22Rv1 (cell line): ENCODE measurements at regions not wholly inside any gene's neighbourhood (a gene's known extent, or its start where the extent isn't known, plus 50 kb on each side); places are given as distances from the start of the nearest gene placed in this dataset.

ENCODE experiments used
- H3K27ac ChIP-seq: fragments of 450-650 bp; 2 replicates; pipeline ENCODE4 v1.5.1; 2017
- CTCF ChIP-seq: fragments of 450-650 bp; IDR thresholded peaks from 2 replicates; pipeline ENCODE4 v1.5.1; 2017; ENCODE audit warnings: mild to moderate bottlenecking
- ZFX ChIP-seq: fragments of 450-650 bp; IDR thresholded peaks from 2 replicates; pipeline ENCODE4 v1.6.1; 2017; ENCODE audit warnings: antibody characterized with exemption, borderline replicate concordance

GRCh38 chr13:108005231-108005630 lies 210.1 kb downstream of the LIG4 start:
- TF ChIP-seq CTCF (no peak), ZFX (no peak)

GRCh38 chr13:108003626-108004025 lies 211.7 kb downstream of the LIG4 start:
- TF ChIP-seq ZFX, result no peak
- no peak for TF ChIP-seq CTCF
- H3K27ac ChIP-seq, result no peak overlapping the region

More at GRCh38 chr13:108005231-108005630, 210.1 kb downstream of the LIG4 start:
- H3K27ac ChIP-seq, result no peak overlapping the region

- TF ChIP-seq ZFX (no peak), CTCF (no peak)
- H3K27ac ChIP-seq, result no peak overlapping the region
Measured at GRCh38 chr13:108000998-108001397, 214.3 kb downstream of the LIG4 start.

- TF ChIP-seq ZFX (no peak), CTCF (no peak)
- H3K27ac ChIP-seq, result no peak overlapping the region
Measured at GRCh38 chr13:107999751-108000150, 215.6 kb downstream of the LIG4 start.

- H3K27ac ChIP-seq, result no peak overlapping the region
- no peak for TF ChIP-seq ZFX
- TF ChIP-seq CTCF, result no peak
Measured at GRCh38 chr13:107994137-107994536, 221.2 kb downstream of the LIG4 start.

- no peak overlapping the region for H3K27ac ChIP-seq
- TF ChIP-seq ZFX, result no peak
- TF ChIP-seq CTCF, result no peak
Measured at GRCh38 chr13:107993239-107993949, 221.9 kb downstream of the LIG4 start.

GRCh38 chr13:107992542-107992941 lies 222.8 kb downstream of the LIG4 start:
- no peak for TF ChIP-seq ZFX
- no peak for TF ChIP-seq CTCF
- H3K27ac ChIP-seq, result no peak overlapping the region
